ENCODE measurements at regions not wholly inside any gene's neighbourhood (a gene's known extent, or its start where the extent isn't known, plus 50 kb on each side); places are given as distances from the start of the nearest gene placed in this dataset.

GRCh38 chr4:123706973-123707372, 310.4 kb downstream of the SPRY1 start:
- 8 to 44% methylated on average over 1 of the region's 1 CpG for WGBS, 2 donors
- no peak for FAIRE-seq
- intact Hi-C loops (cut with DNase I), result no loop called here

GRCh38 chr4:123708902-123709301, 312.3 kb downstream of the SPRY1 start:
- no peak for DNase-seq
- Histone ChIP-seq H3K9me3 (no peaks in the 10 kb centered on the region), H3K36me3 (no peaks in the 10 kb centered on the region), H3K27me3 (no peaks in the 10 kb centered on the region), H3K27ac (no peak overlapping the region), H3K4me3 (no peak overlapping the region), H3K4me1 (no peaks in the 10 kb centered on the region)
- ATAC-seq, result no peak
- no peak for FAIRE-seq
- 93 to 95% methylated on average over 2 of the region's 2 CpGs for WGBS, 2 donors
- TF ChIP-seq CTCF (IDR thresholded peaks at IDR 0.05), result no peak
- intact Hi-C loops (cut with DNase I), result no loop called here

More at GRCh38 chr4:123706973-123707372, 310.4 kb downstream of the SPRY1 start:
- DNase-seq (no peak), ATAC-seq (no peak)
- Histone ChIP-seq H3K9me3 (no peaks in the 10 kb centered on the region), H3K4me1 (no peaks in the 10 kb centered on the region), H3K27ac (no peak overlapping the region), H3K4me3 (no peak overlapping the region), H3K27me3 (no peaks in the 10 kb centered on the region), H3K36me3 (no peaks in the 10 kb centered on the region)
- no peak for TF ChIP-seq CTCF (IDR thresholded peaks at IDR 0.05)

DNA sequence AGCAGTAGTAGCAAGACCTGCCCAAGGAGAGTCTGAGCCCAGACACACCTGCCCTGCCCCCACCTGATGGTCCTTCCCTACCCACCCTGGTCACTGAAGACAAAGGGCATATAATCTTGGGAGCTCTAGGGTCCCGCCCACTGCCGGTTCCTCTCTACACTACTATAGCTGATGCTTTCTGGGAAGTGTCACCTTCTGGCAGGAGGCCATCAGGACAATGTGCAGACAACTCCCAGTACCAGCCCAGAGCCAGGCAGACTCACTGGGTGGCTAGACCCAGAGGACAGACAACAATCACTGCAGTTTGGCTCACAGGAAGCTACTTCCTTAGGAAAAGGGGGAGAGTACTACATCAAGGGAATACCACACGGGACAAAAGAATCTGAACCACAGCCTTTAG, 312.7 kb downstream of the SPRY1 start:
- Histone ChIP-seq H3K4me3 (no peak overlapping the region), H3K9me3 (no peaks in the 10 kb centered on the region), H3K27me3 (no peaks in the 10 kb centered on the region), H3K36me3 (no peaks in the 10 kb centered on the region), H3K4me1 (no peaks in the 10 kb centered on the region), H3K27ac (no peak overlapping the region)
- TF ChIP-seq CTCF (IDR thresholded peaks at IDR 0.05), result no peak
- intact Hi-C loops (cut with DNase I), result no loop called here
- FAIRE-seq (no peak), DNase-seq (no peak), ATAC-seq (no peak)
- WGBS, 2 donors, result 85 to 97% methylated on average over 3 of the region's 3 CpGs

DNA sequence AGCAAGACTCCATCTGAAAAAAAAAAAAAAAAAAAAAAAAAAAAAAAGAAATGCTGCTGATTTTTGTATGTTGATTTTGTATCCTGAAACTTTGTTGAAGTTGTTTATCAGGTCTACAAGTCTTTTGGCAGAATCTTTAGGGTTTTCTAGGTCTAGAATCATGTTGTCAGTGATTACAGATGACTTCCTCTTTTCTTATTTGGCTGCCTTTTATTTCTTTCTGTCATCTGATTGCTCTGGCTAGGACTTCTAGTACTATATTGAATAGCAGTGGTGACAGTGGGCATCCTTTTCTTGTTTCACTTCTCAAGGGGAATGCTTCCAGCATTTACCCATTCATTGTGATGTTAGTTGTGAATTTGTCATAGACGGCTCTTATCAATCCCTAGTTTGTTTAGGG, 334.4 kb downstream of the SPRY1 start:
- H3K27me3 ChIP-seq, result no peaks in the 10 kb centered on the region
- ATAC-seq (no peak), FAIRE-seq (no peak), DNase-seq (no peak)
- no peaks in the 10 kb centered on the region for H3K9me3 ChIP-seq
- WGBS, 2 donors, result 32 to 80% methylated on average over 1 of the region's 1 CpG
- no peak overlapping the region for H3K4me3 ChIP-seq
- intact Hi-C loops (cut with DNase I), result no loop called here
- TF ChIP-seq CTCF (IDR thresholded peaks at IDR 0.05), result no peak
- H3K36me3 ChIP-seq, result no peaks in the 10 kb centered on the region
- H3K4me1 ChIP-seq, result no peaks in the 10 kb centered on the region
- no peak overlapping the region for H3K27ac ChIP-seq

DNA sequence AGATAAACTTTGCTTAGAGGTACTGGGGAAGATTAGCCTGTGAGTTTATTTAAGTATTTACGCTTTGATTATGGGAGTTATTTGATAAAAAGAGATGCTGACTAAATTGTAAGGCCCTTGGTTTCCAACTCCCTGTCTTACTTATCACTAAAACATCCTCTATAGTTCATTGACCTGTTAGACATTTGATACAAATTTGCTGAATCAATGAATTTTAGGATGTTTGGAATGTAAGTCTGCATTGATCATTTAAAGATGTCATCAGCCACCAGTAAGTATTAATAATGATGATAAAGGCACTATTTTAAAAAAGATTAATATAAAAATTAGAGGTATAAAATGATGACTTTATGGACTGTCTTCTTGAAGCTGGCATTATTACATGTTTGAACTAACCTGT, 340.6 kb downstream of the SPRY1 start:
- no peak for TF ChIP-seq CTCF (IDR thresholded peaks at IDR 0.05)
- ATAC-seq (no peak), FAIRE-seq (no peak), DNase-seq (no peak)
- no peaks in the 10 kb centered on the region for H3K36me3 ChIP-seq
- 86 to 89% methylated on average over 1 of the region's 1 CpG for WGBS, 2 donors
- no peak overlapping the region for H3K4me3 ChIP-seq
- no peak overlapping the region for H3K27ac ChIP-seq
- intact Hi-C loops (cut with DNase I), result no loop called here
- no peaks in the 10 kb centered on the region for H3K27me3 ChIP-seq
- no peaks in the 10 kb centered on the region for H3K4me1 ChIP-seq
- no peaks in the 10 kb centered on the region for H3K9me3 ChIP-seq

Measured in pancreas (tissue), 10 donors.